GM21717 (cell line): ENCODE measurements at regions not wholly inside any gene's neighbourhood (a gene's known extent, or its start where the extent isn't known, plus 50 kb on each side); places are given as distances from the start of the nearest gene placed in this dataset.

ENCODE experiments used
- ATAC-seq: cut with Tn5 transposase; IDR thresholded peaks from one replicate; pipeline ENCODE4 v1.9.1; 2021; ENCODE audit warnings: mild to moderate bottlenecking, moderate library complexity; ENCODE audit not compliant: unreplicated experiment

DNA sequence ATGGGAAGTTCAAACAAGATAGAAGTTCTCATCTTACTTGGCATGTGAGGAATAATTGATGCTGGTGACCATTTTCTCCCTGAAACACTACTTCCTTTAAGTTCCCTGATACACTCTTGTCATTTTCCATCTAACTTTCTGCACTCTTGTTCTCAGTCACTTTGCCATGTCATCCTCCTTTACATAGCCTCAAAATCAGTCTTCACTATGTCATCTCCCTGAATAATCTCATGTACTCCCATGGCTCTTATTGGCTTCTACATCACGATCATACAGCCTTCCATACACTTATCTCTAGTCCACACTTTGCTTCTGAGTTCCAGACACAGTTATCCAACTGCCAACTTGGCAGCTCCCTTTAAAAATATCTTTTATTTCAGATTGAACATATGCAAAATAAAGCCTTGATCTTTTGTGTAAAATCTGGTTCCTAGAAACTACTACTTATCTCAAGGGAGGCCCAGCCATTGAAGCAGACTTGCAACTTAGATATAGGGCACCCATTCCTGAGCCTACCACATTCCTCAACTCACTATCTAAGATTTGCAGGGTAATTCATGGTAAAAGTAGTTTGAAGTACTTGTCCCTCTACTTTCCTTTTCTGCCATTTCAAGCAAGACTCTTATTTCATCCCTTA lies 1070.2 kb upstream of the NXPH2 start:
- no peak for ATAC-seq

DNA sequence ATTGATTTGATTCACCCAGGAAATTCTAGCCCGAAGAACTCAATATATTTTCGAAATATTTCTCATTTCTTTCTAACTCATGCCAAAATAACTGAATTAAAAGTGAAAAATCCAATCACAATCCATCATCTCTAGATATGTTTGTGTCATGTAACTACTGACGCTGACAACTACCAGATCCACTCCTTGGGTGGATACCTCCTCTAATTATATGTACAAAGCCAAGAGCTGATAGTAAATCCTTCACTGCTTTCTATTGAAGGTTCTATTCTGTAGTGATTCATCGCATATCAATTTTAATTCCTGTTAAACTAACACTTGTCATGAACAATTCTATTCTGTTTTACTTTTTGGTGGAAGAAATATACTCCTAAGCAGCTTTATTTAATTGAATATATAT lies 1056.6 kb upstream of the NXPH2 start:
- no peak for ATAC-seq

DNA sequence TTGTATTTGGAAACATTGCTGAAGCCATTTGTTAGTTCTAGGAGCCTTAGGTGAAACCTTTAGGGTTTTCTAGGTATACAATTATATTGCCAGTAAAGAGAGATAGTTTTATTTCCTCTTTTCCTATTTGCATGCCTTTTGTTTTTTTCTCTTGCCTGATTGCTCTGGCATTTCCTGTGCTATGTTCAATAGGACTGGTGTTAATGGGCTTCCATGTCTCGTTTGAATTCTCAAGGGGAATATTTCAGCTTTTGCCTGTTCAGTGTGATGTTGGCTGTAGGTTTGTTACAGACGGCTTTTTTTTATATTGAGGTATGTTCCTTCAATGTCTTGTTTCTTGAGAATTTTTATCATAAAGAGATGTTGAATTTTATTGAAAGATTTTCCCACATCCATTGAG lies 1054.9 kb upstream of the NXPH2 start:
- ATAC-seq, result no peak

- ATAC-seq, result no peak
These were observed 1047.8 kb upstream of the NXPH2 start for GRCh38 chr2:139828011-139828410.

DNA sequence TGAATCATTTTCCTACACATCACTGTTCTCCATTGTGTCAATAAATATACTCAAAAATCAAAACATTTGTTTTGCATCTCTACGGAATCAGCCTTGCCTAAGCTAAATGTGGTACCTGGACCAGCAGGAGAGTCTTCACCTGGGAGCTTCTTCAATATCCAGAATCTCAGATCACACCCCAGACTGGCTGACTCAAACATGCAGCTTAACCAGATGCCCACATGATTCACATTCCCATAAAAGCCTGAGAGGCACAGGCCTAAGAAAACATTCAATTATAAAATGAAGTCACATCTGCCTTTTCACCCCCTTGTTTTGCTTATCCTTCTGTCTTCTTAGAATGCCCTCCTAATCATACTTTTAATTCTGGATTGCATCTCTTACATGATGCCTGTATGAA lies 1045.5 kb upstream of the NXPH2 start:
- no peak for ATAC-seq

GRCh38 chr2:139819273-139819796 lies 1039.1 kb upstream of the NXPH2 start:
- ATAC-seq, result no peak

DNA sequence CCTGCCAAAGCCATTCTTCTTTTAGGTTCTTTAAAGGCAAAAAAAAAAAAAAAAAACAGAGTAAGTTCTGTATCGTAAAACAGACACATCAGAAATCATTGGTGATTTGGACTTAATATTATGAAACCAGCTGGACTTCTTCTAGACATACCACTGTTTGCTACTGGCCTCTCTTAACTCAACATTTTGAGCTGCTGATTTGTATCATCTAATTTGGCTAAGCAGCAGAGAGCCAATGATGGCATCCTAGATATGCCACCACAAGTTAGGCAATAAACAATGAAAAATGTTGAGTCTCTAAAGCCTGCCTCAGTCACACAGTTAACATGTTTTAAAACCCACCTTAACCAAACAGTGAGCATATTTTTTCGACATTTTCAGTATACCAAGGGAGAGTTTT lies 1034.3 kb upstream of the NXPH2 start:
- ATAC-seq, result no peak

DNA sequence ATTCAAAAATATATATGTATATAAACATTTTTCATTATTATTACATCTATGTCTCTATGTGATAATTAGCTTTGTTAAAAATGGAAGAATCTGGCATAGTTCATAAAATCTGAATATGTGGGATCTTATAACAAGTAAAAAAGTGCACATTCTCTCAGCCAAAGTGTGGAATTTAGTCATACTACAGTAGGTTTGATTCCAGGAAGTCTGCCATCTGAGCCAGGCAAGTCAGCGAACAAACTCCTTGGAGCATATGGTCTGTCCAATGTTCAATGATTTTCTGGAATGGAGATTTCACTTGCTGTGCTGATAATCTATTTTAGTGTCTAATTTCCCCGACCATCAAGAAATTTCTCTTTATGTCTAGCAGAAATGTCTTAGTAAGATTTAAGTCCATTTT lies 1033.2 kb upstream of the NXPH2 start:
- no peak for ATAC-seq

GRCh38 chr2:139805441-139805840 lies 1025.3 kb upstream of the NXPH2 start:
- ATAC-seq, result no peak

GRCh38 chr2:139798391-139798790 lies 1018.2 kb upstream of the NXPH2 start:
- no peak for ATAC-seq

DNA sequence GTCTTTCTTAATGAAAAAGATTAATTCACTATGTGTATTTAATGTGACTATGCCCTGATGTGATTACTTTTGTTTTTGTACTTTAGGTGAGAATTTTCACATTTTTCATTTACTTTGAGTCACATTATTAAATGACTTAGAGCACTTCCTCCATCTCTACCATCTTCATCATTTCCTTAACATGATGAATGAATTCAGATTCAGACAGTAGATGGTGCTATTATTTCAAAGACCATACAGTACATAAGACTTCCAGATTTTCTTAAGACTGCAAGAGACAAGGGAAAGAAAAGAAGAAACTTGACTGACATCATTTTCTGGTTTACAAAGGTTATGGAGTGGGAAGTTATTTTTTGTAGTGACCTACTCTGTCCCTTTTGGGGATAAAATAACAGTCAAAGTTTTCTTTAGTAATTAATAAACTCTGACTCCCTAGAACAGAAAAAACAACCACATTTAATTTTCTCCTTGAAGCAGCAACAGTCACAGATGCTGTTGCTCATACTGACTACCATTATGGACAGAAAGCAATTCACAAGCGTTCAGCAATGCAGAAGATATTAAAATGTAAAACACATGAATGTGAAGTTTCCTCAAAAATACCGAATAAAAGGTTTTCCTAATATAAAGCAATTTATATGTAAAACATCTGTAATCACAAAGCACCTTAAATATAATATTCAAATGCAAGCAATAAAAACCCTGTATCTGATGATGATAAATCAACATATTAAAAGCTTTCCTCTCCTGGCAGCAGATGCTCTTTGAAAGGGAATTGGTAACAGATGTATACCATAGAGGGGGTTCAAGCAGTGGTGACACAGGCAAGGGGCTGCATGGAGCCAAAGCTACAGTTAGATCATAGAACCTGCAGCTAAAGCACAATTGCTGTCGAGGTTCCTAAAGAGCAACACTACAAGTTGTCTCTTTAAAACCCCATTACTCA lies 1010.9 kb upstream of the NXPH2 start:
- no peak for ATAC-seq

GRCh38 chr2:139790136-139790535 lies 1009.9 kb upstream of the NXPH2 start:
- no peak for ATAC-seq

GRCh38 chr2:139778732-139779131 lies 998.5 kb upstream of the NXPH2 start:
- no peak for ATAC-seq

DNA sequence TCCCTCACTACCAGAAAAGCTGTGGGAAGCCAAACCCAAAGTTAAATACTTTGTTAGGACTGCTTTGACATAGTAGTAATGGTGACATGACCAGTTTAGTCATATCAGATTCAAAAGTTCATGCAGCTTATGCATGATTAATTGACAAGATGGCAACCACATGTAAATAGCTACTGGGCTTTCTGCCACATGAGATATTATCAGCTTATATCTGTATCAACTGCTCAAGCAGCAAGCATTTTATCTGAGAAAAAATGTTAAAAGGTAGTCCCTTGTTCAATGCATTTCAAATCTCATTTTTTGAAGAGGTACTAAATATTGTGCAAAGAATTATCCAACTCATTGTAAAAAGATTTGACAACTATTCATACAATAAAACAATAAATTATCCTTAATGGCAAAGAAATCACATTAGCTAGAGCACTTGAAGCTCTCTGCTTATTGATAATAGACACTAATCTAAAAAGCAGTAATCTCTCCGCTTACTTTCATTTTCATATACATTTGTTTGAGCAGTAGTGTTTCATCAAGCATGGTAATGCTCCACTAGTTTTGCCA lies 993.6 kb upstream of the NXPH2 start:
- ATAC-seq, result no peak

- no peak for ATAC-seq
These were observed 989.4 kb upstream of the NXPH2 start for GRCh38 chr2:139769633-139770032.

- no peak for ATAC-seq
These were observed 983.5 kb upstream of the NXPH2 start for GRCh38 chr2:139763705-139764104.

DNA sequence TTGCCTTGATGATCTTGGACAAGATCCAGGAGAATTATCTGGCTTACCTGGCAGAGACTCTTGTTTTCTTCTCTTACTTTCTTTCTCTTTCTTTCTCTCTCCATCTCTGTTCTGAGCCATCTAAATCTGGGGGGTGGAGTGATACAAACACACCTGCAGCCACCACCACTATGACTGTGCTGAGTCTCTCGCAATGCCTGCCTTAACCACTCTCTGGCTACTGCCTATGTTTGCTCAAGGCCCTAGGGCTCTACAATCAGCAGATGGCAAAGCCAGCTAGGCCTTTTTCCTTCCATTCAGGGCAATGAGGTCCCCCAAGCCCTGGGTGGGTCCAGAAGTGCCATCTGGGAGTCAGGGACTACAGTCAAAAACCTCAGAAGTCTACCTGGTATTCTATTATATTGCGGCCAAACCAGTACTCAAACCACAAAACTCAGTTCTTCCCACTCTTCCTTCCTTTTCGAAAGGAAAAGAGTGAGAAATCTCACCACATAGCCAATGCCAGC lies 978.9 kb upstream of the NXPH2 start:
- ATAC-seq, result no peak

- no peak for ATAC-seq
These were observed 966.7 kb upstream of the NXPH2 start for GRCh38 chr2:139746901-139747300.

DNA sequence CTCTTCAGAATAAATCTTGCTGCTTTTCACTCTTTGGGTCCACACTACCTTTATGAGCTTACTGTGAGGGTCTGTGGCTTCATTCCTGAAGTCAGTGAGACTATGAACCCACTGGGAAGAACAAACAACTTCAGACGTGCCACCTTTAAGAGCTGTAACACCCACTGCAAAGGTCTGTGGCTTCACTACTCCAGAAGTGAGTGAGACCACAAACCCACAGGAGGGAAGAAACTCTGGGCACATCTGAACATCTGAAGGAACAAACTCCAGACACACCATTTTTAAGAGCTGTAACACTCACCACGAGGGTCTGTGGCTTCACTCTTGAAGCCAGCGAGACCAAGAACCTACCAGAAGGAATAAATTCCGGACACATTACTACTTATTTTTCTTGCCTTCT lies 964.1 kb upstream of the NXPH2 start:
- no peak for ATAC-seq

GRCh38 chr2:139742216-139743172 lies 962.3 kb upstream of the NXPH2 start:
- ATAC-seq, result no peak
